ENCODE measurements at regions not wholly inside any gene's neighbourhood (a gene's known extent, or its start where the extent isn't known, plus 50 kb on each side); places are given as distances from the start of the nearest gene placed in this dataset.

DNA sequence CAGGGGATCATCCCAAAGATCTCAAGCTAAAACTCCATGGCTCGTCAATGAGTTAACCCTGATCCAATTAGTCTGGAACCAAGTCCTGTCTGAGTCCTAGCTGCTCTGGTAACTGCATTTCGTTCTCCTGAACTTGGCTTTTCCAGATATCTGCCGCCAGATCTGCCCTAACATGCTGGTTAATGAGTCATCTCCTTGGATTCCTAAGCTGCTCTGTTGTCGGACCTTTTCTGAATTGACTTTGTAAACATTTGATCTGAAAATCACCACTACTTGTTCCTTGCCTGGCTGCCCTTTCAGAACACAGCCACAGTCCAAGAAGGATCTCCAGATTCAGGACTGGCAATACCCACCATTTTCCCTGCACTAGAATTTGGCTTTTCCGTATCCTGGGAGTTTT lies 473.0 kb downstream of the ZSWIM6 start:
- Histone ChIP-seq H3K27me3 (peaks cover 0 to 2% (median 0%) of the 10 kb centered on the region in 9 donors), H3K9me3 (no peaks in the 10 kb centered on the region), H3K36me3 (no peaks in the 10 kb centered on the region), H3K4me1 (no peaks in the 10 kb centered on the region), H3K27ac (no peak overlapping the region), H3K4me3 (no peak overlapping the region)
- DNase-seq (no peak), ATAC-seq (no peak)
- no peak for TF ChIP-seq POLR2A (IDR thresholded peaks at IDR 0.05)
- TF ChIP-seq, protein P1, sequence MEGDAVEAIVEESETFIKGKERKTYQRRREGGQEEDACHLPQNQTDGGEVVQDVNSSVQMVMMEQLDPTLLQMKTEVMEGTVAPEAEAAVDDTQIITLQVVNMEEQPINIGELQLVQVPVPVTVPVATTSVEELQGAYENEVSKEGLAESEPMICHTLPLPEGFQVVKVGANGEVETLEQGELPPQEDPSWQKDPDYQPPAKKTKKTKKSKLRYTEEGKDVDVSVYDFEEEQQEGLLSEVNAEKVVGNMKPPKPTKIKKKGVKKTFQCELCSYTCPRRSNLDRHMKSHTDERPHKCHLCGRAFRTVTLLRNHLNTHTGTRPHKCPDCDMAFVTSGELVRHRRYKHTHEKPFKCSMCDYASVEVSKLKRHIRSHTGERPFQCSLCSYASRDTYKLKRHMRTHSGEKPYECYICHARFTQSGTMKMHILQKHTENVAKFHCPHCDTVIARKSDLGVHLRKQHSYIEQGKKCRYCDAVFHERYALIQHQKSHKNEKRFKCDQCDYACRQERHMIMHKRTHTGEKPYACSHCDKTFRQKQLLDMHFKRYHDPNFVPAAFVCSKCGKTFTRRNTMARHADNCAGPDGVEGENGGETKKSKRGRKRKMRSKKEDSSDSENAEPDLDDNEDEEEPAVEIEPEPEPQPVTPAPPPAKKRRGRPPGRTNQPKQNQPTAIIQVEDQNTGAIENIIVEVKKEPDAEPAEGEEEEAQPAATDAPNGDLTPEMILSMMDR (IDR thresholded peaks at IDR 0.05), result no peak
- 75 to 84% (median 81%) methylated on average over 5 of the region's 5 CpGs for WGBS, 4 donors
- intact Hi-C loops (cut with DNase I), result no loop called here

DNA sequence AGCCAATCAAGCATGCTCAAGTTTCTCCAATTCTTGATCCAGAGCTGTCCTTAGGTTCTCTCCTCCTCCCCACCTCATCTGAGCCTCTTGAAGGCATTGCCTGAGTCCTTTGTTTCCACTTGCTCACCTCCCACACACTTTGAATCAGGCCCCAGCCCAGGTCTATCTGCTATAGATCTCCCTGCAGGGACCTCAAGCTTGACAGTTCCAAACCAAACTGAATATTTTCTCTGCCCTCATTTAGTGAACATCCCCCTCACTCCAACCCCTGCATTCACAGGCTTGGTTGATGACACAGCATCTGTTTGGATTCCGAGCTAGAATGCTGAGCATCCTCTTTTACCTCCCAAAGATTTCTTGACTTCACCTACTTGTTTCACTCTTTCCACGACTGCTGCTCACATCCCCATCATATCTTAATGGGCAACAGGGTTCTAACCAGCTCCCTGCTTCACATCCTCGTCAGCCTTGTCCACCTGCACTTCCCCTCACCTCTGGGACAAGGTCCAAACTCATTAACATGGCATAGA lies 474.5 kb downstream of the ZSWIM6 start:
- Histone ChIP-seq H3K4me3 (no peak overlapping the region), H3K4me1 (no peaks in the 10 kb centered on the region), H3K36me3 (no peaks in the 10 kb centered on the region), H3K27ac (no peak overlapping the region), H3K9me3 (no peaks in the 10 kb centered on the region), H3K27me3 (peaks cover 0 to 5% (median 0%) of the 10 kb centered on the region in 9 donors)
- DNase-seq, result no peak
- TF ChIP-seq, protein P1 (IDR thresholded peaks at IDR 0.05), result no peak
- no peak for TF ChIP-seq POLR2A (IDR thresholded peaks at IDR 0.05)
- WGBS, 4 donors, result 64 to 74% (median 68%) methylated on average over 3 of the region's 3 CpGs
- no peak for ATAC-seq
- intact Hi-C loops (cut with DNase I), result no loop called here

DNA sequence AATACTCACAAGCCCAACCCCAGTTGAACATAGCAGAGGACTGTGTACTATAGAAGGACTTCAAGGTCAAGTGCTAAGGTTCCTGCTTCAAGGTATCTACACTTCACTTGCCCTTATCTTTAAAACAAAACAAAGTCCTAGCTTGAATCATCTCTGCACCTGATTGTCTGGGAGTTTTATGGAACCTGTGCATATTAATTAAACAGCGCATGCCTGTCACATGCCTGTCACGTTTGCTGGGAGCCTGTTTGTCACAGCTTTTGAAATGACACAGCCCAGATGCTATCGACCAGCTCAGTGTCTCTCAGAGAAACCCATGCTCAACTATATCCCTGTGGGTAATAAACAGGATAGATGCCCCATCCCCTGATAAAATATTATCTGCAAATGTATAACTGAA lies 476.0 kb downstream of the ZSWIM6 start:
- Histone ChIP-seq H3K27ac (no peak overlapping the region), H3K27me3 (peaks cover 0 to 19% (median 0%) of the 10 kb centered on the region in 9 donors), H3K36me3 (no peaks in the 10 kb centered on the region), H3K4me1 (no peaks in the 10 kb centered on the region), H3K9me3 (no peaks in the 10 kb centered on the region), H3K4me3 (no peak overlapping the region)
- no peak for DNase-seq
- no peak for TF ChIP-seq POLR2A (IDR thresholded peaks at IDR 0.05)
- TF ChIP-seq, protein P1 (IDR thresholded peaks at IDR 0.05), result no peak
- no peak for ATAC-seq
- intact Hi-C loops (cut with DNase I), result no loop called here
- 55 to 58% (median 56%) methylated on average over 3 of the region's 3 CpGs for WGBS, 4 donors

DNA sequence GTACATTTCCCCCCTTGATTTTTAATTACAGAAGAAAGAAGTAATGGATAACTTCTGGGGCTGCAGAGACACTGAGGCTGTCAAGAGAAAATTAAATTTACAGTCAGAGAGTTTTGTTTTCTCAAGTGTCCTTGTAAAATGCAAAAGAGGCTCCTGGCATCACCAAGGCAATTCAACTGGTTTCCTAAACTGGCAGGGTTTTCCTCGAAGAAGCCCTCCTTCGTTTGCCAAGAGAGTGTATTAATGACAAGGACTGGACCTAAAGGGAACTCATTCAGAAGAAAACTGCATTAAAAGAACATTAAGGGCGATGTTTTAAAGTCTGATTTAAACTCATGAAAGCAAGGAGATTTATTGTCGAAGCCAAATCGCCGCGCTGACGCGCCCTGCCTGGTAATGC lies 476.9 kb downstream of the ZSWIM6 start:
- no peak for ATAC-seq
- H3K9me3 ChIP-seq, result no peaks in the 10 kb centered on the region
- intact Hi-C loops (cut with DNase I), result no loop called here
- H3K36me3 ChIP-seq, result no peaks in the 10 kb centered on the region
- TF ChIP-seq, protein P1 (IDR thresholded peaks at IDR 0.05), result no peak
- no peak for TF ChIP-seq POLR2A (IDR thresholded peaks at IDR 0.05)
- H3K27me3 ChIP-seq, result peaks cover 0 to 27% (median 4%) of the 10 kb centered on the region in 9 donors
- DNase-seq, result no peak
- no peak overlapping the region for H3K4me3 ChIP-seq
- H3K27ac ChIP-seq, result no peak overlapping the region
- WGBS, 4 donors, result 93 to 94% (median 93%) methylated on average over 9 of the region's 9 CpGs
- H3K4me1 ChIP-seq, result no peaks in the 10 kb centered on the region
